Smooth muscle cell (in vitro differentiated cells): ENCODE measurements at regions not wholly inside any gene's neighbourhood (a gene's known extent, or its start where the extent isn't known, plus 50 kb on each side); places are given as distances from the start of the nearest gene placed in this dataset.

Source experiments
- DNase-seq: peaks from one replicate; lab custom pipeline; 2025; ENCODE audit not compliant: unreplicated experiment; lab: John Stamatoyannopoulos, UW
- H2AFZ ChIP-seq: fragments of 200-600 bp; sonication (generic); 2 replicates; pipeline ENCODE4 v1.6.0; 2016; ENCODE audit warnings: antibody characterized with exemption, low read depth, mild to moderate bottlenecking
- H3F3A ChIP-seq: fragments of 200-600 bp; sonication (generic); 2 replicates; pipeline ENCODE4 v1.6.0; 2017; ENCODE audit warnings: antibody characterized with exemption, low read depth
- H3K27ac ChIP-seq: fragments of 200-600 bp; sonication (generic); 2 replicates; pipeline ENCODE4 v1.5.1; 2016; ENCODE audit warnings: low read depth, mild to moderate bottlenecking
- H3K27me3 ChIP-seq: fragments of 200-600 bp; sonication (generic); 2 replicates; pipeline ENCODE4 v1.6.1; 2016; ENCODE audit warnings: low read depth, mild to moderate bottlenecking
- H3K36me3 ChIP-seq: fragments of 200-600 bp; sonication (generic); 2 replicates; pipeline ENCODE4 v1.5.1; 2016; ENCODE audit warnings: low read depth
- H3K4me1 ChIP-seq: fragments of 200-600 bp; sonication (generic); 2 replicates; pipeline ENCODE4 v1.5.1; 2016; ENCODE audit warnings: low read depth
- H3K4me2 ChIP-seq: fragments of 200-600 bp; sonication (generic); 2 replicates; pipeline ENCODE4 v1.6.0; 2016; ENCODE audit warnings: mild to moderate bottlenecking
- H3K4me3 ChIP-seq: fragments of 200-600 bp; sonication (generic); 2 replicates; pipeline ENCODE4 v1.5.1; 2016; ENCODE audit warnings: mild to moderate bottlenecking
- H3K79me2 ChIP-seq: fragments of 200-600 bp; sonication (generic); 2 replicates; pipeline ENCODE4 v1.6.0; 2016; ENCODE audit warnings: low read depth, mild to moderate bottlenecking
- H3K9ac ChIP-seq: fragments of 200-600 bp; sonication (generic); 2 replicates; pipeline ENCODE4 v1.6.0; 2016; ENCODE audit warnings: low read depth
- H3K9me3 ChIP-seq: fragments of 200-600 bp; sonication (generic); replicated peaks from 2 replicates; pipeline ENCODE4 v1.5.1; 2016; ENCODE audit warnings: low read depth
- H4K20me1 ChIP-seq: fragments of 200-600 bp; sonication (generic); 2 replicates; pipeline ENCODE4 v1.6.0; 2016; ENCODE audit warnings: low read depth
- CTCF ChIP-seq: fragments of 200-600 bp; sonication (generic); IDR thresholded peaks from 2 replicates; pipeline ENCODE4 v1.5.1; 2017; ENCODE audit warnings: borderline replicate concordance, mild to moderate bottlenecking, antibody characterized with exemption; ENCODE audit not compliant: insufficient read depth, poor library complexity, severe bottlenecking
- WGBS: methylation state at CpG from one replicate; pipeline ENCODE4 v1.1.7; 2016; ENCODE audit warnings: low lambda C conversion rate; 5-methylcytosine and 5-hydroxymethylcytosine counted together

DNA sequence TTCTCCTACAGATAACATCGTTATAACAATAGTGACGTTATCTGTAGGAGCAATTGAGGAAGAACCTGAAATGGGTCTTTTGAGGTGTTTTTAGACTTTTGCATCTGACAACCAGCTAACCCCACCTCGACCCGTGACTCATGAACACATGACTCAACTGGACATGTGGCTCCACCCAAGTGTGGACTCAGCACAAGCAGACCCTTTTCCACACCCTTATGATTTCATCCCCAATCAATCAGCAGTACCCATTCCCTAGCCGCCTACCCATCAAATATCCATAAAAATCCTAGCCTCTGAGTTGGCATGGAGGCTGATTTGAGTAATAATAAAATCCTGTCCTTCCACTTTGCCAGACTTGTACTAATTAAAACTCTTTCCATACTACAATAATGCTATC lies 255.4 kb downstream of the ARPP21 start:
- H3K4me3 ChIP-seq, result no peak overlapping the region
- H3K9me3 ChIP-seq, result no peaks in the 10 kb centered on the region
- no peak overlapping the region for H3K4me2 ChIP-seq
- H3K27me3 ChIP-seq, result peaks cover 6% of the 10 kb centered on the region
- no peak overlapping the region for H3K9ac ChIP-seq
- no peaks in the 10 kb centered on the region for H3K36me3 ChIP-seq
- H3F3A ChIP-seq, result no peaks in the 10 kb centered on the region
- no peaks in the 10 kb centered on the region for H4K20me1 ChIP-seq
- TF ChIP-seq CTCF, result no peak
- H3K4me1 ChIP-seq, result no peaks in the 10 kb centered on the region
- no peak for DNase-seq
- no peak overlapping the region for H3K27ac ChIP-seq
- WGBS, result 93% methylated on average over 5 of the region's 5 CpGs
- H3K79me2 ChIP-seq, result no peaks in the 10 kb centered on the region
- no peak overlapping the region for H2AFZ ChIP-seq

- no peak for TF ChIP-seq CTCF
- peaks cover 6% of the 10 kb centered on the region for H3K27me3 ChIP-seq
Observed at GRCh38 chr3:35899245-35899644, 259.9 kb downstream of the ARPP21 start.

DNA sequence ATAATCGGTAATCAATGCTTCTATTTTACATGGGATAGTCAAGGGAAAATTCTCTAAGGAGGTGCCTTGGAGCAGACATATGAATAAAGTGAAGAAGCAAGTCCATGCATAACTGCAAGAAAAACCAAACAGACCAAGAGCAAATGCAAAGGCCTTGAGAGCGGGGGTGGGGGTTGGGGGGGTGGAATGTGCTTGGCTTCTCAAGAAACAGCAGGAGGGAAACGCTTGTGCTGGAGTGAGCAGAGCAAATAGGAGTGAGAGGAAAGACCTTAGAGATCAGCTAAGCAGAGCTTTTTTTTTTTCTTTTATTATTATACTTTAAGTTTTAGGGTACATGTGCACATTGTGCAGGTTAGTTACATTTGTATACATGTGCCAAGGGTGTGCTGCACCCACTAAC lies 260.8 kb downstream of the ARPP21 start:
- Histone ChIP-seq H3K9ac (no peak overlapping the region), H3K27me3 (peaks cover 6% of the 10 kb centered on the region), H3K9me3 (no peaks in the 10 kb centered on the region), H3K79me2 (no peaks in the 10 kb centered on the region), H4K20me1 (no peaks in the 10 kb centered on the region), H3K36me3 (no peaks in the 10 kb centered on the region), H2AFZ (no peak overlapping the region), H3F3A (no peaks in the 10 kb centered on the region), H3K4me2 (no peak overlapping the region), H3K4me1 (no peaks in the 10 kb centered on the region), H3K27ac (no peak overlapping the region), H3K4me3 (no peak overlapping the region)
- no peak for DNase-seq
- TF ChIP-seq CTCF, result no peak
- WGBS, result 76% methylated on average over 3 of the region's 3 CpGs

More at GRCh38 chr3:35899245-35899644, 259.9 kb downstream of the ARPP21 start:
- no peaks in the 10 kb centered on the region for H3F3A ChIP-seq
- H3K27ac ChIP-seq, result no peak overlapping the region
- no peak overlapping the region for H3K4me2 ChIP-seq
- no peaks in the 10 kb centered on the region for H3K36me3 ChIP-seq
- no peaks in the 10 kb centered on the region for H3K4me1 ChIP-seq
- no peak overlapping the region for H2AFZ ChIP-seq
- H3K9ac ChIP-seq, result no peak overlapping the region
- no peak overlapping the region for H3K4me3 ChIP-seq
- H3K79me2 ChIP-seq, result no peaks in the 10 kb centered on the region
- H4K20me1 ChIP-seq, result no peaks in the 10 kb centered on the region
- no peak for DNase-seq
- no peaks in the 10 kb centered on the region for H3K9me3 ChIP-seq

GRCh38 chr3:35908366-35909232 lies 269.3 kb downstream of the ARPP21 start:
- TF ChIP-seq CTCF, result peak; percentile 81
- Histone ChIP-seq H3K9ac (no peak overlapping the region), H3K4me3 (no peak overlapping the region), H3F3A (no peaks in the 10 kb centered on the region), H4K20me1 (no peaks in the 10 kb centered on the region), H3K9me3 (no peaks in the 10 kb centered on the region), H2AFZ (no peak overlapping the region), H3K4me1 (no peaks in the 10 kb centered on the region), H3K79me2 (no peaks in the 10 kb centered on the region), H3K36me3 (no peaks in the 10 kb centered on the region), H3K4me2 (no peak overlapping the region), H3K27ac (no peak overlapping the region), H3K27me3 (no peaks in the 10 kb centered on the region)
- DNase-seq, result peak; percentile 10
- 26% methylated on average over 9 of the region's 9 CpGs for WGBS
